Stimulated activated CD4-positive, alpha-beta T cell treated with anti-CD3 and anti-CD28 coated beads, Interleukin-15, amount 100 ng/mL, for 24 hours (primary cell): ENCODE measurements at regions not wholly inside any gene's neighbourhood (a gene's known extent, or its start where the extent isn't known, plus 50 kb on each side); places are given as distances from the start of the nearest gene placed in this dataset.

ENCODE experiments used
- DNase-seq: peaks from one replicate; pipeline ENCODE4 v3.0.0-alpha.2; 2020

GRCh38 chr6:14258695-14259593, 141.4 kb downstream of the CD83 start:
- DNase-seq: no peak

- DNase-seq: no peak
Observed at GRCh38 chr6:14259594-14260152, 142.1 kb downstream of the CD83 start.

DNA sequence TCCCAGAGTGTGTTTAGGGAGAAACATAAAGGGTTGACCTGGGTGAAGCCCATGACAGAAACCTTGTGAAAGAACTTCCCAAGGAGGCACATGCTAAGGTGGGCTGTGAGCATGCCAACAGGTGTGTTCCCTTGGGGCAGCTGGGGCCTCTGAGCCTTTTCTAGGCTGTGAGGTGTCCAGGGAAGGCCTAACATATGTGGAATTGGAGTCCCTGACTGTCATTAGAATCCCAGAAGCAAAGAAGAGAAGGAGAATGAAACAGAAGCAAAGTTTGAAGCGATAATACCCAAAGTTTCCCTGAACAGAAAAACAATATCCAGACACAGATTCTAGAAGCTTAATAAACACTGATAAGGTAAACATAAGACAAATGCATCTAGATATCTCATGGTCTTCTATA, 143.3 kb downstream of the CD83 start:
- no peak for DNase-seq

GRCh38 chr6:14263881-14264424, 146.4 kb downstream of the CD83 start:
- DNase-seq: no peak

GRCh38 chr6:14265049-14266021, 147.8 kb downstream of the CD83 start:
- no peak for DNase-seq

- DNase-seq: no peak
Observed at GRCh38 chr6:14266266-14266665, 148.7 kb downstream of the CD83 start.

DNA sequence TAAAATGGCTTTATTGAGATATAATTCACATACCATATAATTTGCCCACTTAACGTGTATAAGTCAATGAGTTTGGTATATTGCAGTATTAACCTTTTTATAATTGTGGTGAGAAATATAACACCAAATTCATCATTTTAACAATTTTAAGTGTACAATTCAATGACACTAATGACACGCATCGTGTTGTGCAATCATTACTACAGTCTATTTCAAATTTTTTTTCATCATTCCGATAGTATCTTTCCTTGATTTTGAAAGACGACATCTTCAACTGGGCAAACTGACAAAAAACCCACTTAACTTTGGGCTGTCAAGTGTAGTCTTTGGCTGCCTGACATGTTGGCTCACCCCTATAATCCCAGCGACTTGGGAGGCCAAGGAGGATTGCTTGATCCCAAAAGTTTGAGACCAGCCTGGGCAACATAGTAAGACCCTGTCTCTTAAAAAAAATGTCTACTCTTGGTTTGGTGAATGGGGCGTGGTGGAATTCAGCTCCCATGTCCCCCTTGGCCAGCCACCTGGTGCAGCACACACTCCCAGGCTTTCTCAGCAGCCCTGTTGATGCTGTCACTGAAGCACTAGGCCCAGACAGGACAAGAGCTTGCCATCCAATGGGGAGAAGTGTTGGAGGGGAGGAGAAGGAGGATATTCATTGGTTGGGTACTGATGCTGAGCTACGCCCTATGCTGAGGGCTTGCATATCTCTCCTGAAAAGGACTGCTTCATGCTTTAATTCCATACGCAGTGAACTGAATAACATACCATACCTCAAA, 150.5 kb downstream of the CD83 start:
- no peak for DNase-seq

DNA sequence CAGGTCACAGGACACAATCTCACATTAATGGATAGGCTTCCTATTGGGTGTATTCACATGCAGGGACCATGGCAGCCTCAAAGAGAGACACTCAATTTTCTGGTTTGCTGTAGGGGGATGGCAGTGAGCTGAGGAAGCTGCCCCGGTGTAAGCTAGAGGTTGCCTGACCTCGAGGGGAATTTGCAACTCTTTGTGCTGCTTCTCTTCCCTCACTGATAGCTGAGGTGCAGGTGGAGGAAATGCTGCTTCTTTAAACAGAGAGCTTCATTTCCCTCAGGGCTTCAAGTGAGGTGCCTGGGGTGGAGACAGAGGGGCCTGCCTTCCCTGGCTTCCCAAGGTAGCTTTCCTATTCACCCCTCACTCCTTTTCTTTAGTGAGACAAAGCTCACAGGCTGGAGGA, 151.9 kb downstream of the CD83 start:
- DNase-seq: no peak

DNA sequence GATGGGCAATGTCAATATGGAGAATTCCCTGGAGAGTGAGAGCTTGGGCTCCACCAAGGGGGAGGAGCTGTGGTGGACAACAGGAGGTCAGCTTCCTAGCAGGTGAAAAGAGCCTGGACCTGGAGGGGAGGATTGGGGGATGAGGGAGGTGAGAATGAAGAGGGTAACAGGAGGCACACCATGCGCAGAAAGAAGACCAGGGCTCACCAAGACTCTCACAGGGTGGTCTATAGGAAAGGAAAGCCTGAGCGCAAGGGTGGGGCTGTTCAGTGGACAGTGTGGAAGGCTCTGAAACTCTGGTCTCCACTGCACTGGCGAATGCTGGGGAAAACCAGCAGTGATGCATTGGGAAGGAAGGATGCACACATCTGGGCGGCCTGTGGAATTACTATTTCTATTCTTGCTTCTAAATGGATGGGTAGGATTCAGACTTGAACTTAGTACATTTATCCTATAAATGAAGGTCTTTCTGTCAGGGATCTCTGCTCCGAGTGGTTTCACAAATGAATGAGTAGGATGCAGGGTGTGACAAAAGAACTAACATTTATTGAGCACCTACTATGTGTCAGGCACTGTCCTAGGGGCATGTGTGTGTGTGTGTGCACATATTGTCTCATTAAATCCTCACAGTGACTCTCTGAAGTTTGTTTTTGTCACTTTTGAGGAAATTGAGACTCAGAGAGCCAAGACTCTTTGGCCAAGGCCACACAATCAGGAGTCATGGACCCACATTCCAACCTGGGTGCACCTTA, 152.7 kb downstream of the CD83 start:
- no peak for DNase-seq

- DNase-seq: peak; percentile 75
Observed at GRCh38 chr6:14270925-14271788, 153.6 kb downstream of the CD83 start.

DNA sequence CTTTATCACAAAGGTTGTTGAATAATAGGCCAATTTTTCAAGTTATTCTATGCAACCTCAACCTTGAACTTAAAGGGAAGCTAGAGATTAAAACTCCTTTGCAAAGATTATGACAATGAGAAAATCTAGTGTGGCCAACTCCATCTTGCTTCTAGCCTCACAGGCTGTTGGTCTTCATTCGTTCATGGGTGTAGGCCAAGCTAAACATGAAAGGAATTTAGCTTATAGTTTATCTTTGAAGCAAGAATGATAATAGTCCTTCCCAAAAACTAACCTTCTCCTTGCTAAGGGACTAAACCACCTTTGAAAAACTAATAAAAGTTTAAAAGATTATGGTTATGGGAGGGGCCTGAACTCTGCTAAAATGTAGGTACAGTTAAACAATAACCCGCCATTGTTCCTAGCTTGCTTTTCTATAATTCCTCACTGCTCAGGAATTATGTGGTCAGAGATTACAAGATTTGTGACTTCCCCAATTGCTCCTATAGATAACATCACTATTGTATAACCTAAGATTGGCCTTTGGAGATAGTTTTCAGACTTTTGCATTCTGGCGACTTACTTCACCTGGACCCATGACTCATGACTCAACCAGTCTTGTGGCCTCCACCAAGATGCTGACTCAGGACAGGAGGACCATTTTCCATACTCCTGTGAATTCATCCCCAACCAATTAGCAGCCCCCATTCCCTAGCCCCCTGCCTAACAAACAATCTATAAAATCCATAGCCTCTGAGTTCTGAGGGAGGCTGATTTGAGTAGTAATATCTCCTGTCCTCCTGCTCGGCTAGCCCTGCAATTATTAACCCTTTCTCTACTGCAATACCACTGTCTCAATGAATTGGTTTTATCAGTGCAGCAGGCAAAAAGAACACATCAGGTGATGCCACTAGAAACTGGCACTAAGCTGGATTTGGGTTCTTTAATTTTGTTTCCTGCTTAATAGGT, 154.5 kb downstream of the CD83 start:
- DNase-seq: no peak

DNA sequence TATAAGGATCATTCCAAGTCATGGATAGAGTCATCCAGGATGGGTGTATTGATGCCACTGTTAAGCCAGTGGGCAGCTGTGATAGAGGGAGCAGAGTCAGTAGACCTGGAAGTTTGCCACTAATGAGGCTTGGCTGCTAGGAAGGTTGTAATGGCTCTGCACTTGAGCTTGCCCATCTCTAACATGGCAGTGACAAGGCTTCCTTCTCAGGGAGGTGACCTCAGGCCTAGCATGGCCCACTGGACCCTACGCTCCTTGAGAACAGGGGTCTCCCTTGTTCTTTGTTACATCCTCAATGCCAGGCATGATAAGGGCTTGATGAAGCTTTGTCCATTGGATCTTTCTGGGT, 155.1 kb downstream of the CD83 start:
- no peak for DNase-seq

DNA sequence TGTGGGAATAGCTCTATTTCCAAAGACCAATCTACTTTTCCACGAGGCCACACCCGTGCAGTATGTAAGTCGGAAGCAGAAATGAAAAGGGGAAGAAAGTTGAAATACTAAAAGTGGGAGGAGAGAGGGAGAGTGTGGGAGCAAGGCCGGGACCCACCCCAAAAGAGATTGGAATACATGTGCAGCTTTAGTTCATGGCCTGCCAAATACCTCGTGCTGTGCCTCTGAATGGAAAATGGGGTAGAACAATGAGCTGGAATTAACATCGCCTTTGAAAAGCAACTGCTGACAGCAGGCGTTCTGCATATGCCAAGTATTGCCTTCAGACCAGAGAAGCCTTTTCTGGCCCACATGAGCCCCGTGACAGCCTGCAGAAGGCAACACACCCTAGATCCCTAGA, 155.6 kb downstream of the CD83 start:
- DNase-seq: no peak

GRCh38 chr6:14274016-14274415, 156.4 kb downstream of the CD83 start:
- no peak for DNase-seq

DNA sequence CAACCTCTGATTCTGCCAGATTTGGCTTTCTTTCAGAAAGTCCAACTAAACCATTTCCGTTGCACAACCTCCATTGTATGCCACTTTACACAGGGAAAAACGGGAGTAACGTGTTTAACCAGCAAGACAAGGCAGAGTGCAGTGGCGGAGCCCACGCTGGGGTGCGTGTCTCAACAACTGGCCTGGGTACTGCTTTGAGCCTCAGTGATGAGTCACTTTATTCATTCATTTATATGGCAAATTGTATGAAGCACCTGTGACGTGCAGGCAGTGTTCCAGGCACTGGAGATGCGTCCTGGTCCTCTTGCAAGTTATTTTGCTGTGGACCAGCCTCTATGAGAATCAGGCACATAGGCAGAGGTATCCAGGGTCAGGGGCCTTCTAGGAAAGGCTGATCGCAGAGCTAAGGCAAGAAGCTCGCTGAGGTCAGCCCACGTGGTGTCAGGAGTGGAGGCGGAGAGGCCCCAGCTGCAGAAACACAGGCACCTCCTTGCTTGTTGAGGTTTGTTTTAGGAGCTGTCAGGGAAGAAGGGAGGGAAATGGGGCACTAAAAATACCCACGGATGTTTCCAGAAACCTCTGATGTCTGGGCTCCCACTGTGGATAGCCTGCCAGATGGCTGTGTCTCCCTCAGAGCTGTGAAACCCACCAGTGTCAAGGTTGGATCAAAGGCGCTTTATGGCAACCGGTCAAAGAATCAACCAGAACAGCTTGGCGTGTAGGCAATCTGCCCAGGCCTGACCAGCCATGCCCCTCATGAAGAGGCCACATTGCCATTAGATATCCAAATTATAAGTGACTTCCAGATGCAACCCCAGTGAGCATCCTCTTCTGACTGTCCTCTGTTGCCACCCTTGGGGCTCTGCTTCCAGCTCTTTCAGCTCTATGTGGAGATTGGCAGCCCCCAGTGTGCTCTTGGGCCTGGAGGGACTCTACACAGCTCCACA, 157.2 kb downstream of the CD83 start:
- no peak for DNase-seq

DNA sequence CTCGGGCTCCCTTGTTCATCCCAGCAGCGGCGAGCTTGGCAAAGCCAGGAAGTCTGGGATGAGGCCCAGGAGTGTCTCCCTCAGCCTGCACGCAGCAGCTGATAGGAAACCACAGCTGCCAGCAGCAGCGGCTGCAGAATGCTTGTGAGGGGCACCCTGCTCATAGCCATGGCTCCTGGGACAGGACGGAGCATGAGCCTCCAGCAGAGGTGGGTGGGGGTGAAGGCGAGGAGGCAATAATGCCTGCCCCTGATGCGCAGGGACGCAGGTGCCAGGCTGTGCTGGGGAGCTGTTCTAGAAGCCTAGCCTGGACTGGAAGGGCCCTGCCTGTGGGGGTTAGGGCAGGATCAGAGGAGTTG, 157.9 kb downstream of the CD83 start:
- DNase-seq: no peak

DNA sequence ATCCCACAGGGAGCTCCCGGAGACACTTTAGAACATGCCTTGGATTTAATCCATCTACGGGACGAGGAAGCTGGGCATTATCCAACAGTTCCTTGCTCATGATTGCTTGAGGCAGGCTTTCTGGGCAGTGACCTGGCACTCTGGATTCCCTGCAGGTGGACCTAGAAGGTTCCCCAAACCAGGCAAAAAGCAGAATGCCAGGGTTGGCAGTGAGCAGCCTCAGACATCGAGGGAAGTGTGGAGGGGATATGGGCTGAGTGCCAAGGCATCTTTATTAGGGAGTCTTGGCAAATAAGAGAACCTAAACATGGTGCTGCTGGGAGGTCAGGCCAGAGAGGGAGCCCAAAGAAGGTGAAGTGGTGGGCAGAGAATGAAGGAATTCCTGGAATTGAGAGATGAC, 158.5 kb downstream of the CD83 start:
- DNase-seq: no peak

GRCh38 chr6:14276667-14277404, 159.3 kb downstream of the CD83 start:
- DNase-seq: no peak
